ENCODE measurements at regions not wholly inside any gene's neighbourhood (a gene's known extent, or its start where the extent isn't known, plus 50 kb on each side); places are given as distances from the start of the nearest gene placed in this dataset.

GRCh38 chr1:224791362-224791941 is 138.0 kb upstream of the DNAH14 start:
- no peaks in the 10 kb centered on the region for H3K9me3 Mint-ChIP-seq
- H3K27ac Mint-ChIP-seq (ENCODE audit: unreplicated experiment), result no peak overlapping the region
- H3K27me3 Mint-ChIP-seq (ENCODE audit: low read depth), result no peaks in the 10 kb centered on the region
- no peaks in the 10 kb centered on the region for H3K36me3 Mint-ChIP-seq (ENCODE audit: low read depth)
- DNase-seq (ENCODE audit: low read depth, low spot score), result no peak
- no peak for TF ChIP-seq CTCF (conservative IDR thresholded peaks at IDR 0.05)
- H3K4me3 Mint-ChIP-seq, result no peak overlapping the region
- H3K4me1 Mint-ChIP-seq, result no peaks in the 10 kb centered on the region

GRCh38 chr1:224795591-224795990 is 133.9 kb upstream of the DNAH14 start:
- no peak for DNase-seq (ENCODE audit: low read depth, low spot score)
- Mint-ChIP-seq H3K27ac (ENCODE audit: unreplicated experiment) (no peak overlapping the region), H3K9me3 (peaks cover 2% of the 10 kb centered on the region), H3K4me1 (no peaks in the 10 kb centered on the region), H3K27me3 (ENCODE audit: low read depth) (no peaks in the 10 kb centered on the region), H3K4me3 (no peak overlapping the region), H3K36me3 (ENCODE audit: low read depth) (no peaks in the 10 kb centered on the region)
- no peak for TF ChIP-seq CTCF (conservative IDR thresholded peaks at IDR 0.05)

DNA sequence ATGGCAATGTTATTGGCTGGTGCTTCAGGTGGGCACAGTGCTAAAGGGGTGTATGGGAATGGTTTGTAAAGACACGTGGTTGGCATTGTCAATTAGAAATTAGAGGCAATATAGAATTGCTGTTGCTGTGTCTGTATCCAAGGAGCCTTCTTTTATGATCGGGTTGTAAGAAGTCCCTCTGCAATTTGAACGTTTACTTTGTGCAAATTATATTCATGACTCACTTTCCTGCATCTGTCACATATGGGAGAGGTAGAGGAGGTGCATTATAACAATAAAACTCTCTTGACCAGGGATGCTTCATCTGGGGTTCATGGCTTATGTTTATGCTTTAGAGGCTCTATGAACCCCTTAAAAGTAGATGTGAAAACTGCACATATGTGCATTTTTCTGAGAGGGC is 130.4 kb upstream of the DNAH14 start:
- DNase-seq (ENCODE audit: low read depth, low spot score), result no peak
- H3K27ac Mint-ChIP-seq (ENCODE audit: unreplicated experiment), result no peak overlapping the region
- TF ChIP-seq CTCF (conservative IDR thresholded peaks at IDR 0.05), result no peak
- H3K27me3 Mint-ChIP-seq (ENCODE audit: low read depth), result no peaks in the 10 kb centered on the region
- H3K36me3 Mint-ChIP-seq (ENCODE audit: low read depth), result no peaks in the 10 kb centered on the region
- peaks cover 2% of the 10 kb centered on the region for H3K9me3 Mint-ChIP-seq
- H3K4me3 Mint-ChIP-seq, result no peak overlapping the region
- H3K4me1 Mint-ChIP-seq, result no peaks in the 10 kb centered on the region

DNA sequence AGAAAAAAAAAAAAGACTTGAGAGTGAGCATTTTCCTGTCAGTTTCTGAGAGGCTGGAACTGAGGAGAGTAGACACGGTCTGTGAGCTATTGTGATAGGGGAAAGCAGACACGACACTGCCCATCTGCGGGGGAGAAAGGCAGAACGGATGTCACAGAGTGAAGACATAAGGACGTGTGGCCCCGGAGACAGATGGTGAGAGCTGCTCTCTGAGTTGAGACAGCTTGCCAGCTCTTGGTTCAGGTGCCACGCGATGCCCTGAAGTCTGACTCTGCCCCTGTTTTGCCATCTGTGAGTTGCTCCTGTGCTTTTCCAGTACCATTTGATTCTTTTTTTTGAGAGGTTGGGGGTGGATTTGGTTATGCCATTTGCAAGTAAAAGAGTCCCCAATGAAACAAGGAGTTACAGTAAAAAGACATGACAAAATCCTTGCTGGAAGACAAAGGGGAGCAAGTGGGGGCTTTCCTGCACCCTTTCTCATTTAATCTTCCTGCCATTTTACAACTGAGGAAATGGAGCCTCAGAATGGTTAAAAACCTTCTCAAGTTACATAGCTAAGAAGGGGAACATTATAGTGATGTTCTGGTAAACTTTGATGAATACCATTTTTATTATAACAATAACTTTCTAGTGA is 128.9 kb upstream of the DNAH14 start:
- H3K4me3 Mint-ChIP-seq, result no peak overlapping the region
- no peak for DNase-seq (ENCODE audit: low read depth, low spot score)
- H3K36me3 Mint-ChIP-seq (ENCODE audit: low read depth), result no peaks in the 10 kb centered on the region
- no peaks in the 10 kb centered on the region for H3K4me1 Mint-ChIP-seq
- peaks cover 2% of the 10 kb centered on the region for H3K9me3 Mint-ChIP-seq
- no peak for TF ChIP-seq CTCF (conservative IDR thresholded peaks at IDR 0.05)
- no peak overlapping the region for H3K27ac Mint-ChIP-seq (ENCODE audit: unreplicated experiment)
- H3K27me3 Mint-ChIP-seq (ENCODE audit: low read depth), result no peaks in the 10 kb centered on the region

DNA sequence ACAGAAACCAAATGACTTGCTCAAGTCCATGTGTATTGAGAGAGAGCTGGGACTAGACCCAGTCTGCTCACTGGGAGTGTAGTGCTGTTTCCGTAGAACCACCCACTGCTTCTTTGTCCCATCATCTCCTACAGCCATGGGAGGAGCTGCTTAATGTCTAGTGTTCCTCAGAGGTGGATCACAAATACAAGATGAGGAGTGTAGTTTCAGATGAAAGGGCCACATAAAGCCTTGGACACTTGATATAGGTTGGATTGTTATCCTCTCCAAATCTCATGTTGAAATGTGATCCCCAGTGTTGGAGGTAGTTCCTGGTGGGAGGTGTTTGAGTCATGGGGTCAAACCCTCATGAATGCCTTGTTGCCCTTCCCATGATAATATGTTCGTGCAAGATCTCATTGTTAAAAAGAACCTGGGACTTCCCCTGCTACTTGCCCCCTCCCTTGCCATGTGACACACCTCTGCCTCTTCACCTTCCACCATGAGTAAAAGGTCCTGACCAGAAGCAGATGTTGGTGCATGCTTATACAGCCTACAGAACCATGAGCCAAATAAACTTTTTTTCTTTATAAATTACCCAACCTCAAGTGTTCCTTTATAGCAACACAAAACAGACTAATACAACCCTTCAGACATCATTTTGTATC is 127.5 kb upstream of the DNAH14 start:
- H3K9me3 Mint-ChIP-seq, result peaks cover 4% of the 10 kb centered on the region
- no peaks in the 10 kb centered on the region for H3K4me1 Mint-ChIP-seq
- no peak overlapping the region for H3K4me3 Mint-ChIP-seq
- no peak for DNase-seq (ENCODE audit: low read depth, low spot score)
- no peak for TF ChIP-seq CTCF (conservative IDR thresholded peaks at IDR 0.05)
- H3K36me3 Mint-ChIP-seq (ENCODE audit: low read depth), result no peaks in the 10 kb centered on the region
- H3K27me3 Mint-ChIP-seq (ENCODE audit: low read depth), result no peaks in the 10 kb centered on the region
- H3K27ac Mint-ChIP-seq (ENCODE audit: unreplicated experiment), result no peak overlapping the region
